ENCODE measurements at regions not wholly inside any gene's neighbourhood (a gene's known extent, or its start where the extent isn't known, plus 50 kb on each side); places are given as distances from the start of the nearest gene placed in this dataset.

DNA sequence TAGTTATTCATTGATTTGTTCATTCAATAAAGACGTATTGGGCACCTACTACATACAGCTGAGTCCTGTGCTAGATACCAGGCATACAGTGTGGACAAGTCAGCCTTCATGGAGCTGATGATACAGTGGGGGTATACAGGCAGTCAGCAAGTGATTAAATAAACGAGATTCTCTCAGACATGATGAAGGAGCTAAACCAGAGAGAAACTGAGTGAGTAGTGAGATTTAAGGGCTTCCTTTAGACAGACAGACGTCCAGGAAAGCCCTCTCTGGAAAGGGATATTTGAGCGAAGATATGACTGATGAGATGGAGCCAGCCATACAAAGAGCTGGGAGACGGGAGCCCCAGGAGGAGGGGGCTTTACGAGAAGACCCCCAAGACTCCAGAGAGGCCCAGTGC lies 122.6 kb upstream of the MYCN start:
- TF ChIP-seq HDAC2 (IDR thresholded peaks at IDR 0.05), result no peak
- TF ChIP-seq POLR2A (IDR thresholded peaks at IDR 0.05; ENCODE audit: low read length), result no peak
- no peak for TF ChIP-seq BHLHE40 (IDR thresholded peaks at IDR 0.05; ENCODE audit: low read depth, low read length)

Data from A549 (cell line).